DMS114 treated with DMSO at 0.1 percent for 48 hours (cell line): ENCODE measurements at regions not wholly inside any gene's neighbourhood (a gene's known extent, or its start where the extent isn't known, plus 50 kb on each side); places are given as distances from the start of the nearest gene placed in this dataset.

ENCODE experiments used
- DNase-seq: peaks from one replicate; lab custom pipeline; 2025; ENCODE audit not compliant: unreplicated experiment; lab: John Stamatoyannopoulos, UW

GRCh38 chr3:106209482-106209881 is 340.7 kb upstream of the CBLB start:
- no peak for DNase-seq

GRCh38 chr3:106210923-106211322 is 342.1 kb upstream of the CBLB start:
- DNase-seq: no peak

- DNase-seq: no peak
Measured at GRCh38 chr3:106212665-106213222, 343.9 kb upstream of the CBLB start.

GRCh38 chr3:106213954-106214353 is 345.1 kb upstream of the CBLB start:
- DNase-seq: no peak

GRCh38 chr3:106214641-106215040 is 345.8 kb upstream of the CBLB start:
- no peak for DNase-seq

GRCh38 chr3:106215047-106215446 is 346.2 kb upstream of the CBLB start:
- no peak for DNase-seq

GRCh38 chr3:106217745-106218144 is 348.9 kb upstream of the CBLB start:
- no peak for DNase-seq

- no peak for DNase-seq
Measured at GRCh38 chr3:106227068-106227467, 358.3 kb upstream of the CBLB start.

- no peak for DNase-seq
Measured at GRCh38 chr3:106228271-106228670, 359.5 kb upstream of the CBLB start.

- no peak for DNase-seq
Measured at GRCh38 chr3:106229495-106230278, 360.9 kb upstream of the CBLB start.

GRCh38 chr3:106231086-106231485 is 362.3 kb upstream of the CBLB start:
- DNase-seq: no peak

- no peak for DNase-seq
Measured at GRCh38 chr3:106232956-106233355, 364.1 kb upstream of the CBLB start.

- no peak for DNase-seq
Measured at GRCh38 chr3:106239195-106239697, 370.4 kb upstream of the CBLB start.

- no peak for DNase-seq
Measured at GRCh38 chr3:106241593-106241992, 372.8 kb upstream of the CBLB start.

- DNase-seq: no peak
Measured at GRCh38 chr3:106242781-106243180, 374.0 kb upstream of the CBLB start.

- DNase-seq: no peak
Measured at GRCh38 chr3:106245400-106245799, 376.6 kb upstream of the CBLB start.

- no peak for DNase-seq
Measured at GRCh38 chr3:106247902-106248684, 379.3 kb upstream of the CBLB start.

GRCh38 chr3:106249159-106249558 is 380.3 kb upstream of the CBLB start:
- no peak for DNase-seq

GRCh38 chr3:106249981-106250380 is 381.2 kb upstream of the CBLB start:
- DNase-seq: no peak

- no peak for DNase-seq
Measured at GRCh38 chr3:106251160-106251892, 382.5 kb upstream of the CBLB start.

- no peak for DNase-seq
Measured at GRCh38 chr3:106255870-106256248, 387.0 kb upstream of the CBLB start.
